ENCODE measurements at regions not wholly inside any gene's neighbourhood (a gene's known extent, or its start where the extent isn't known, plus 50 kb on each side); places are given as distances from the start of the nearest gene placed in this dataset.
"Not testable (repeated sequence)": the region's sequence is repeated elsewhere in the genome, so short reads cannot be mapped to it uniquely, and the experiment has no call there.

- Mint-ChIP-seq H3K27ac (no peak overlapping the region), H3K4me3 (no peak overlapping the region), H3K9me3 (no peaks in the 10 kb centered on the region), H3K4me1 (ENCODE audit: low read depth) (no peaks in the 10 kb centered on the region), H3K36me3 (ENCODE audit: low read depth) (no peaks in the 10 kb centered on the region), H3K27me3 (peaks cover 24% of the 10 kb centered on the region)
- Histone ChIP-seq H3K4me1 (ENCODE audit: insufficient read depth, low read length) (no peaks in the 10 kb centered on the region), H3K36me3 (ENCODE audit: insufficient read depth, low read length) (no peaks in the 10 kb centered on the region), H3K9me3 (ENCODE audit: control insufficient read depth in 1 of 2, insufficient read depth in 1 of 2, low read length in 2 of 2) (peaks cover 0 to 6% of the 10 kb centered on the region in 2 experiments), H3K27ac (ENCODE audit: low read depth in 1 of 2, low read length in 2 of 2) (no peak overlapping the region), H3K27me3 (ENCODE audit: control insufficient read depth in 1 of 2, insufficient read depth in 2 of 2, low read length in 2 of 2) (peaks cover 5 to 7% of the 10 kb centered on the region in 2 experiments), H3K4me3 (ENCODE audit: low read length) (no peak overlapping the region)
- TF ChIP-seq CTCF (IDR thresholded peaks at IDR 0.05), result no peak
- ChIA-PET POLR2A (no interaction called here), CTCF (no interaction called here)
- intact Hi-C loops (cut with DNase I, micrococcal nuclease), result no loop called here
- no peak for DNase-seq
- no peak for ATAC-seq (ENCODE audit: poor library complexity)
These were observed 239.6 kb downstream of the PARP8 start for GRCh38 chr5:50905996-50906570.

- H3K4me1 Mint-ChIP-seq (ENCODE audit: low read depth); intact Hi-C loops (cut with DNase I, micrococcal nuclease); H3K27me3 ChIP-seq (ENCODE audit: control insufficient read depth in 1 of 2, insufficient read depth in 2 of 2, low read length in 2 of 2); H3K4me3 Mint-ChIP-seq; H3K4me1 ChIP-seq (ENCODE audit: insufficient read depth, low read length); H3K9me3 Mint-ChIP-seq; CTCF ChIA-PET; H3K36me3 Mint-ChIP-seq (ENCODE audit: low read depth); H3K27ac Mint-ChIP-seq; H3K36me3 ChIP-seq (ENCODE audit: insufficient read depth, low read length); H3K27ac ChIP-seq (ENCODE audit: low read depth in 1 of 2, low read length in 2 of 2); H3K4me3 ChIP-seq (ENCODE audit: low read length); POLR2A ChIA-PET; H3K27me3 Mint-ChIP-seq; ATAC-seq (ENCODE audit: poor library complexity); DNase-seq: not testable (repeated sequence)
- peaks cover 0 to 26% of the 10 kb centered on the region in 2 experiments for H3K9me3 ChIP-seq (ENCODE audit: control insufficient read depth in 1 of 2, insufficient read depth in 1 of 2, low read length in 2 of 2)
These were observed 253.7 kb downstream of the PARP8 start for GRCh38 chr5:50920160-50920559.

- DNase-seq (no peak), ATAC-seq (ENCODE audit: poor library complexity) (no peak)
- no peak overlapping the region for H3K27ac ChIP-seq (ENCODE audit: low read depth in 1 of 2, low read length in 2 of 2)
- Mint-ChIP-seq H3K9me3 (no peaks in the 10 kb centered on the region), H3K27ac (no peak overlapping the region), H3K4me3 (no peak overlapping the region), H3K4me1 (ENCODE audit: low read depth) (no peaks in the 10 kb centered on the region), H3K27me3 (peaks cover 14% of the 10 kb centered on the region), H3K36me3 (ENCODE audit: low read depth) (no peaks in the 10 kb centered on the region)
- no peak for TF ChIP-seq CTCF (IDR thresholded peaks at IDR 0.05)
- no peaks in the 10 kb centered on the region for H3K4me1 ChIP-seq (ENCODE audit: insufficient read depth, low read length)
- ChIA-PET POLR2A (no interaction called here), CTCF (no interaction called here)
- H3K36me3 ChIP-seq (ENCODE audit: insufficient read depth, low read length), result no peaks in the 10 kb centered on the region
- intact Hi-C loops (cut with DNase I, micrococcal nuclease), result no loop called here
- H3K27me3 ChIP-seq (ENCODE audit: control insufficient read depth in 1 of 2, insufficient read depth in 2 of 2, low read length in 2 of 2), result no peaks in the 10 kb centered on the region
- H3K9me3 ChIP-seq (ENCODE audit: control insufficient read depth in 1 of 2, insufficient read depth in 1 of 2, low read length in 2 of 2), result peaks cover 0 to 26% of the 10 kb centered on the region in 2 experiments
- H3K4me3 ChIP-seq (ENCODE audit: low read length), result no peak overlapping the region
These were observed 255.1 kb downstream of the PARP8 start for GRCh38 chr5:50921366-50922133.
